Neural progenitor cell (in vitro differentiated cells): ENCODE measurements at regions not wholly inside any gene's neighbourhood (a gene's known extent, or its start where the extent isn't known, plus 50 kb on each side); places are given as distances from the start of the nearest gene placed in this dataset.

ENCODE experiments used
- CTCF ChIP-seq: fragments of 200-600 bp; sonication (generic); IDR thresholded peaks from 2 replicates; pipeline ENCODE4 v1.5.1; 2017; ENCODE audit warnings: antibody characterized with exemption, mild to moderate bottlenecking
- EZH2 ChIP-seq: fragments of 200-600 bp; sonication (generic); IDR thresholded peaks from 2 replicates; pipeline ENCODE4 v1.6.1; 2017; ENCODE audit warnings: antibody characterized with exemption, mild to moderate bottlenecking, moderate library complexity

DNA sequence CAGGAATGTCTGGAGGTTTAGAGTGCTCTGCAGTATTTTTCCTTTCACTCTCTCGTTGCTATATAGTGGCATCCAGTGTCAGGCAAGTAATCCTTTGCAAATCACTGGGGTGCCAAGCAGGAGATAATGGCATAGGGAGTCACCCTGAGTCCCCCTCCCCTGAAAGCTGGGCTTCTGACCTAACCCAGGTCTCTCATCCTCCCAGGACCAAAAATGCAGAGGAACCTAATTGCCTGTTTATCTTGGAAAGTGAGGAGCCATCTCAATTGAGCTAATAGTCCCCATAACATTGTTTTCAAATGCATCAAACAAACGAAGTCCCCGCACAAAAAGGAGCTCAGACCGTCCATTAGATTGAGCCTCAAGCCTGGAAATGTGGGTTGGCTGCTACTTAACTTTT lies 368.0 kb upstream of the IRX2 start:
- TF ChIP-seq CTCF (no peak), EZH2 (no peak)
